ENCODE measurements at regions not wholly inside any gene's neighbourhood (a gene's known extent, or its start where the extent isn't known, plus 50 kb on each side); places are given as distances from the start of the nearest gene placed in this dataset.

- Histone ChIP-seq H3K9me1 (replicated peaks; ENCODE audit: control insufficient read depth, extremely low read depth, insufficient read depth, low read length) (no peaks in the 10 kb centered on the region), H4K20me1 (replicated peaks; ENCODE audit: control insufficient read depth, extremely low read depth, insufficient read depth, low read length) (no peaks in the 10 kb centered on the region), H3K4me3 (replicated peaks in 1 of 3; ENCODE audit: insufficient read depth in 1 of 3, low read depth in 1 of 3, low read length in 3 of 3) (no peak overlapping the region), H3K4me1 (ENCODE audit: control insufficient read depth, extremely low read depth, insufficient read depth, low read length) (no peaks in the 10 kb centered on the region), H3K27ac (ENCODE audit: insufficient read depth, low read depth, low read length) (no peak overlapping the region), H2AFZ (ENCODE audit: low read depth, low read length) (no peak overlapping the region), H3K9ac (replicated peaks; ENCODE audit: extremely low read depth, insufficient read depth, low read length) (no peak overlapping the region), H3K79me2 (ENCODE audit: control insufficient read depth, insufficient read depth, low read length) (no peaks in the 10 kb centered on the region), H3K4me2 (ENCODE audit: insufficient read depth, low read length) (no peak overlapping the region), H3K27me3 (ENCODE audit: control insufficient read depth in 2 of 2, insufficient read depth in 2 of 2, low read length in 2 of 2) (no peaks in the 10 kb centered on the region), H3K9me3 (replicated peaks; ENCODE audit: control insufficient read depth, insufficient read depth, low read length) (no peaks in the 10 kb centered on the region), H3K36me3 (ENCODE audit: control insufficient read depth in 2 of 2, extremely low read depth in 1 of 2, insufficient read depth in 2 of 2, low read length in 2 of 2) (no peaks in the 10 kb centered on the region)
- no peak for FAIRE-seq
- DNase-seq (ENCODE audit: low read depth, low spot score) = no peak
- dilution Hi-C loops (cut with MboI; ENCODE audit: extremely low pct_ligation_motif_present, low sequenced_read_pairs) = no loop called here
- TF ChIP-seq POLR2A (IDR thresholded peaks at IDR 0.05; ENCODE audit: low read depth, low read length) = no peak
- no peak for TF ChIP-seq MAX (IDR thresholded peaks at IDR 0.05; ENCODE audit: insufficient read depth, insufficient read length)
- no peak for TF ChIP-seq EZH2 (IDR thresholded peaks at IDR 0.05; ENCODE audit: borderline replicate concordance, low read depth, low read length, severe bottlenecking)
- TF ChIP-seq MYC (IDR thresholded peaks at IDR 0.05; ENCODE audit: low read depth, low read length) = no peak
- no peak for TF ChIP-seq CTCF (IDR thresholded peaks at IDR 0.05; ENCODE audit: extremely low read depth in 1 of 2, insufficient read depth in 1 of 2, low read depth in 1 of 2, low read length in 2 of 2)
- TF ChIP-seq FOS (IDR thresholded peaks at IDR 0.05; ENCODE audit: borderline replicate concordance, insufficient read depth, low read length) = no peak
- no peak for TF ChIP-seq JUN (IDR thresholded peaks at IDR 0.05; ENCODE audit: borderline replicate concordance, insufficient read depth, insufficient read length, low read depth)
- TF ChIP-seq POLR2AphosphoS5 (IDR thresholded peaks at IDR 0.05; ENCODE audit: insufficient read depth, low read depth, low read length) = no peak
- no peak for TF ChIP-seq GATA2 (IDR thresholded peaks at IDR 0.05; ENCODE audit: insufficient read depth, insufficient read length, low read depth, low read length)
- intact Hi-C loops (cut with micrococcal nuclease) = no loop called here
- CTCF ChIA-PET = no interaction called here
- POLR2A ChIA-PET = no interaction called here
- no TSS peak for BruUV-seq (replicated peaks)
These were observed 1114.1 kb downstream of the ROBO2 start for GRCh38 chr3:78153973-78154372.

Measured in endothelial cell of umbilical vein (primary cell).